22Rv1 (cell line): ENCODE measurements at regions not wholly inside any gene's neighbourhood (a gene's known extent, or its start where the extent isn't known, plus 50 kb on each side); places are given as distances from the start of the nearest gene placed in this dataset.

Source experiments
- CTCF ChIP-seq: fragments of 450-650 bp; IDR thresholded peaks from 2 replicates; pipeline ENCODE4 v1.5.1; 2017; ENCODE audit warnings: mild to moderate bottlenecking
- ZFX ChIP-seq: fragments of 450-650 bp; IDR thresholded peaks from 2 replicates; pipeline ENCODE4 v1.6.1; 2017; ENCODE audit warnings: antibody characterized with exemption, borderline replicate concordance

GRCh38 chr14:28361486-28361885, 405.1 kb upstream of the FOXG1 start:
- TF ChIP-seq CTCF (no peak), ZFX (no peak)
